ENCODE measurements at regions not wholly inside any gene's neighbourhood (a gene's known extent, or its start where the extent isn't known, plus 50 kb on each side); places are given as distances from the start of the nearest gene placed in this dataset.

DNA sequence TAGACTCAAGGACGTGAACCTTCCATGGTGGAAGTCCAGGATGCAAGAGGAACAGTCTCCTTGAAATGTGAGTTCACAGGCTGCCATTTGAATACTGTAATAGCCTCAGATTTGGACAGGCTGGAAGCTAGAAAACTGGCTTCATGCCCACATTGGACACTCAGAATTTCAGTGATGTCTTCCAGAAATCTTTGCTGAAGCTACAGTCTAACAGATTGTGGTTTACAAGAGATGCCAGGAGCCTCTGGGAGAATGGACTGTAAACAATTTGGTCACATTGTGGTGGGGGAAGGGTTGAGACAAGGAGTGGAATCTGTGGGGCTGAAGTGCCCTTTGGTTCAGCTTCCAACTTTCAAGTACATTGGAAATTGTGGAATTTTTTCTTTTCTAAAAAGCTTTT lies 252.0 kb upstream of the PROK2 start:
- H3K4me3 ChIP-seq (IDR thresholded peaks at IDR 0.05; ENCODE audit: insufficient read depth, low read depth, low read length) = no peak overlapping the region
- no peaks in the 10 kb centered on the region for H3K36me3 ChIP-seq (ENCODE audit: insufficient read depth)
- no peak overlapping the region for H3K4me2 ChIP-seq
- TF ChIP-seq, protein P1, sequence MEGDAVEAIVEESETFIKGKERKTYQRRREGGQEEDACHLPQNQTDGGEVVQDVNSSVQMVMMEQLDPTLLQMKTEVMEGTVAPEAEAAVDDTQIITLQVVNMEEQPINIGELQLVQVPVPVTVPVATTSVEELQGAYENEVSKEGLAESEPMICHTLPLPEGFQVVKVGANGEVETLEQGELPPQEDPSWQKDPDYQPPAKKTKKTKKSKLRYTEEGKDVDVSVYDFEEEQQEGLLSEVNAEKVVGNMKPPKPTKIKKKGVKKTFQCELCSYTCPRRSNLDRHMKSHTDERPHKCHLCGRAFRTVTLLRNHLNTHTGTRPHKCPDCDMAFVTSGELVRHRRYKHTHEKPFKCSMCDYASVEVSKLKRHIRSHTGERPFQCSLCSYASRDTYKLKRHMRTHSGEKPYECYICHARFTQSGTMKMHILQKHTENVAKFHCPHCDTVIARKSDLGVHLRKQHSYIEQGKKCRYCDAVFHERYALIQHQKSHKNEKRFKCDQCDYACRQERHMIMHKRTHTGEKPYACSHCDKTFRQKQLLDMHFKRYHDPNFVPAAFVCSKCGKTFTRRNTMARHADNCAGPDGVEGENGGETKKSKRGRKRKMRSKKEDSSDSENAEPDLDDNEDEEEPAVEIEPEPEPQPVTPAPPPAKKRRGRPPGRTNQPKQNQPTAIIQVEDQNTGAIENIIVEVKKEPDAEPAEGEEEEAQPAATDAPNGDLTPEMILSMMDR (conservative IDR thresholded peaks at IDR 0.05; ENCODE audit: low read depth, low read length) = no peak
- H2AFZ ChIP-seq (ENCODE audit: low read depth) = no peak overlapping the region
- no peaks in the 10 kb centered on the region for H4K20me1 ChIP-seq (ENCODE audit: insufficient read depth)
- no peak overlapping the region for H3K9ac ChIP-seq
- no peaks in the 10 kb centered on the region for H3K4me1 ChIP-seq (ENCODE audit: low read depth, poor library complexity, severe bottlenecking)
- no peak overlapping the region for H3K27ac ChIP-seq
- no peaks in the 10 kb centered on the region for H3K79me2 ChIP-seq (ENCODE audit: insufficient read depth, low read depth)
- H3K27me3 ChIP-seq (ENCODE audit: insufficient read depth, low read depth) = no peaks in the 10 kb centered on the region

DNA sequence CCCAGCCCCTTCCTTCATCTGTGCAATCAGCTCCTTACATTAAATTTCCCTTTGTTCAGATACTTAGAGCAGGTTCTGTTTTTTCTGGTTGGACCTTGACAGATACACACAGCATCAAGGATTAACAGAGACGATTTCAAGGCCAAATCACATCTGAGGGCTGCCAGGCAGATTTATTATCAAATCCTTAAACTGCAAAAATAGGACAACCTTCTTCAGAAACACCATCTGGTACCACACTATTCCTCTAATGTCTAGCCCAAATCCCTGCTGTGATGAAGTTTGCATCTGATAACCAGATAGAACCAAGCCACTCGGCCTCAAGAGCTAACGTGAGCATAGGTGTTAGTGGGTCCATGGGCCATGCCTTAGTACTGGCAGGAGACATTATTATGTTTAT lies 250.7 kb upstream of the PROK2 start:
- Histone ChIP-seq H3K4me2 (no peak overlapping the region), H4K20me1 (ENCODE audit: insufficient read depth) (no peaks in the 10 kb centered on the region), H3K4me1 (ENCODE audit: low read depth, poor library complexity, severe bottlenecking) (no peaks in the 10 kb centered on the region), H3K36me3 (ENCODE audit: insufficient read depth) (no peaks in the 10 kb centered on the region), H3K27ac (no peak overlapping the region), H3K79me2 (ENCODE audit: insufficient read depth, low read depth) (no peaks in the 10 kb centered on the region), H3K27me3 (ENCODE audit: insufficient read depth, low read depth) (no peaks in the 10 kb centered on the region), H3K9ac (no peak overlapping the region), H3K4me3 (IDR thresholded peaks at IDR 0.05; ENCODE audit: insufficient read depth, low read depth, low read length) (no peak overlapping the region), H2AFZ (ENCODE audit: low read depth) (no peak overlapping the region)
- TF ChIP-seq, protein P1 (conservative IDR thresholded peaks at IDR 0.05; ENCODE audit: low read depth, low read length) = no peak

DNA sequence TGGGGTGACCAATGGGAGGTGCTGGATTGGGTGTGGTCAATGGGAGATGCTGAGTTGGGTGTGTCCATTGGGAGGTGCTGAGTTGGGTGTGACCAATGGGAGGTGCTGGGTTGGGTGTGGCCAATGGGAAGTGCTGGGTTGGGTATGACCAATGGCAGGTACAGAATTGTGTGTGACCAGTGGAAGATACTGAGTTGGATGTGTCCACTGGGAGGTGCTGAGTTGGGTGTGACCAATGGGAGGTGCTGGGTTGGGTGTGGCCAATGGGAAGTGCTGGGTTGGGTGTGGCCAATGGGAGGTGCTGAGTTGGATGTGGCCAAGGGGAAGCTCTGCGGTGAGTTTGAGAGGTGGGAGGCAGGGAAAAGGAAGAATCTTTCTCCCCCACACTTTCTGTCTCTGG lies 250.0 kb upstream of the PROK2 start:
- H3K79me2 ChIP-seq (ENCODE audit: insufficient read depth, low read depth) = no peaks in the 10 kb centered on the region
- H3K9ac ChIP-seq = no peak overlapping the region
- no peaks in the 10 kb centered on the region for H3K27me3 ChIP-seq (ENCODE audit: insufficient read depth, low read depth)
- no peak overlapping the region for H3K4me2 ChIP-seq
- no peak overlapping the region for H3K4me3 ChIP-seq (IDR thresholded peaks at IDR 0.05; ENCODE audit: insufficient read depth, low read depth, low read length)
- no peak overlapping the region for H3K27ac ChIP-seq
- H4K20me1 ChIP-seq (ENCODE audit: insufficient read depth) = no peaks in the 10 kb centered on the region
- TF ChIP-seq, protein P1 (conservative IDR thresholded peaks at IDR 0.05; ENCODE audit: low read depth, low read length) = no peak
- H3K4me1 ChIP-seq (ENCODE audit: low read depth, poor library complexity, severe bottlenecking) = no peaks in the 10 kb centered on the region
- no peaks in the 10 kb centered on the region for H3K36me3 ChIP-seq (ENCODE audit: insufficient read depth)
- H2AFZ ChIP-seq (ENCODE audit: low read depth) = no peak overlapping the region

DNA sequence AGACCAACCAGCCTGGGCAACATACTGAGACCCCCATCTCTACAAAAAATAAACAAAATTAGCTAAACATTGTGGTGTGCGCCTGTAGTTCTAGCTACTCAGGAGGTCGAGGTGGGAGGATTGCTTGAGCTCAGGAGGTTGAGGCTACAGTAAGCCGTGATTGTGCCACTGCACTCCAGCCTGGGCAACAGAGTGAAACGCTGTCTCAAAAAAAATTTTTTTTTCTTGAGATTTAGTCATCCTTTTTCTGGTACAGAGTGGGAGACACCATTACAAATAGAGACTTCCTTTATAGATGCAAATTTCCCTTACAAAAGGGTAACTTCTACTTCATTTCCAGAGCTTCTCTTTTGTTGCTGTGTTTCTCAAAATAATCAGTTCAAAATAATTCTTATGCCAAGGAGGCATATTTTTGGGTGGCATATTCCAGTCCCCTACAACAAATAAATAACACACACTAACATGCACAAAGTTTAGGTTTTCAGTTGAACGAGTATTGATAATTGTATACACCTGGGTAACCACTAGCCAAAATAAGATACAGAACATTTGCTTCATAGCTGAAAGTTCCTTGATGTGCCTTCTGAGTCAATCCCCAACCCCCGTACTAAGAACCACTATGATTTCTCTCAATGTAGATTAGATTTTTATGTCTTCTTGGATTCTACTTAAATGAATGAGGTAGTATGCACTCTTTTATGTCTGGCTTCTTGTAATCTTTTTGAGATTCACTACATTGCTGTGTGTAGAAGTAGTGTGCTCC lies 248.9 kb upstream of the PROK2 start:
- TF ChIP-seq, protein P1 (conservative IDR thresholded peaks at IDR 0.05; ENCODE audit: low read depth, low read length) = no peak
- no peaks in the 10 kb centered on the region for H3K4me1 ChIP-seq (ENCODE audit: low read depth, poor library complexity, severe bottlenecking)
- H3K79me2 ChIP-seq (ENCODE audit: insufficient read depth, low read depth) = no peaks in the 10 kb centered on the region
- H3K27ac ChIP-seq = no peak overlapping the region
- no peaks in the 10 kb centered on the region for H3K27me3 ChIP-seq (ENCODE audit: insufficient read depth, low read depth)
- no peak overlapping the region for H3K4me2 ChIP-seq
- H4K20me1 ChIP-seq (ENCODE audit: insufficient read depth) = no peaks in the 10 kb centered on the region
- no peak overlapping the region for H3K4me3 ChIP-seq (IDR thresholded peaks at IDR 0.05; ENCODE audit: insufficient read depth, low read depth, low read length)
- H2AFZ ChIP-seq (ENCODE audit: low read depth) = no peak overlapping the region
- H3K36me3 ChIP-seq (ENCODE audit: insufficient read depth) = no peaks in the 10 kb centered on the region
- H3K9ac ChIP-seq = no peak overlapping the region
